Activated CD4-positive, alpha-beta T cell treated with anti-CD3 and anti-CD28 coated beads, Interleukin-2, Interleukin-6, amounts not matched to agents 100 ng/mL and 50 ng/mL, durations not matched to agents 16 hours and 8 hours (primary cell): ENCODE measurements at regions not wholly inside any gene's neighbourhood (a gene's known extent, or its start where the extent isn't known, plus 50 kb on each side); places are given as distances from the start of the nearest gene placed in this dataset.
"Not testable (repeated sequence)": the region's sequence is repeated elsewhere in the genome, so short reads cannot be mapped to it uniquely, and the experiment has no call there.

ENCODE experiments used
- DNase-seq: peaks from one replicate; pipeline ENCODE4 v3.0.0-alpha.2; 2020

- DNase-seq = no peak
Observed at GRCh38 chr10:90288391-90288933, 569.4 kb downstream of the HTR7 start.

- no peak for DNase-seq
Observed at GRCh38 chr10:90289037-90289436, 568.8 kb downstream of the HTR7 start.

- DNase-seq = no peak
Observed at GRCh38 chr10:90293616-90294015, 564.2 kb downstream of the HTR7 start.

- not testable (repeated sequence) for DNase-seq
Observed at GRCh38 chr10:90294821-90295540, 562.9 kb downstream of the HTR7 start.

- DNase-seq = not testable (repeated sequence)
Observed at GRCh38 chr10:90302031-90302430, 555.8 kb downstream of the HTR7 start.

- DNase-seq = no peak
Observed at GRCh38 chr10:90302758-90303481, 554.9 kb downstream of the HTR7 start.

- DNase-seq = no peak
Observed at GRCh38 chr10:90304533-90304932, 553.3 kb downstream of the HTR7 start.

GRCh38 chr10:90306187-90306586 lies 551.7 kb downstream of the HTR7 start:
- no peak for DNase-seq

- DNase-seq = no peak
Observed at GRCh38 chr10:90308223-90308622, 549.6 kb downstream of the HTR7 start.

GRCh38 chr10:90313576-90314325 lies 544.1 kb downstream of the HTR7 start:
- no peak for DNase-seq

GRCh38 chr10:90314718-90315117 lies 543.1 kb downstream of the HTR7 start:
- DNase-seq = no peak

- no peak for DNase-seq
Observed at GRCh38 chr10:90317172-90317571, 540.7 kb downstream of the HTR7 start.

GRCh38 chr10:90318659-90319058 lies 539.2 kb downstream of the HTR7 start:
- no peak for DNase-seq

GRCh38 chr10:90319188-90319914 lies 538.5 kb downstream of the HTR7 start:
- DNase-seq = peak; percentile 28

GRCh38 chr10:90321132-90321816 lies 536.6 kb downstream of the HTR7 start:
- no peak for DNase-seq

GRCh38 chr10:90326498-90327267 lies 531.2 kb downstream of the HTR7 start:
- no peak for DNase-seq

GRCh38 chr10:90327611-90328010 lies 530.2 kb downstream of the HTR7 start:
- DNase-seq = no peak

- DNase-seq = no peak
Observed at GRCh38 chr10:90328459-90328858, 529.4 kb downstream of the HTR7 start.

- DNase-seq = no peak
Observed at GRCh38 chr10:90328896-90329295, 528.9 kb downstream of the HTR7 start.

- no peak for DNase-seq
Observed at GRCh38 chr10:90337316-90337715, 520.5 kb downstream of the HTR7 start.

- no peak for DNase-seq
Observed at GRCh38 chr10:90342480-90342879, 515.4 kb downstream of the HTR7 start.
